ENCODE measurements at regions not wholly inside any gene's neighbourhood (a gene's known extent, or its start where the extent isn't known, plus 50 kb on each side); places are given as distances from the start of the nearest gene placed in this dataset.
"Not testable (repeated sequence)": the region's sequence is repeated elsewhere in the genome, so short reads cannot be mapped to it uniquely, and the experiment has no call there.

GRCh38 chr3:87674397-87675161 lies 384.2 kb downstream of the CGGBP1 start:
- ATAC-seq (replicated peaks in 6 of 8): no peak
- H3K4me1 ChIP-seq (replicated peaks in 1 of 2): no peaks in the 10 kb centered on the region
- no peak overlapping the region for H3K4me3 ChIP-seq
- H3K27ac ChIP-seq: no peak overlapping the region
- WGBS, 10 experiments: 42 to 100% (median 72%) methylated on average over 2 to 9 of the region's 9 CpGs; no CpG with 5 or more reads in 1 of the 10 experiments
- in situ Hi-C loops (cut with MboI; ENCODE audit: low pct_unique_long_range_greater_than_20kb in 2 of 9, low sequenced_read_pairs in 9 of 9, unreplicated experiment in 9 of 9): no loop called here

GRCh38 chr3:87673132-87673531 lies 385.7 kb downstream of the CGGBP1 start:
- no peak overlapping the region for H3K27ac ChIP-seq
- in situ Hi-C loops (cut with MboI; ENCODE audit: low pct_unique_long_range_greater_than_20kb in 2 of 9, low sequenced_read_pairs in 9 of 9, unreplicated experiment in 9 of 9): no loop called here
- no peaks in the 10 kb centered on the region for H3K4me1 ChIP-seq (replicated peaks in 1 of 2)
- WGBS, 10 experiments: 19 to 100% (median 86%) methylated on average over 2 to 4 of the region's 4 CpGs
- ATAC-seq (replicated peaks in 6 of 8): no peak
- no peak overlapping the region for H3K4me3 ChIP-seq

- Histone ChIP-seq H3K4me1 (replicated peaks in 1 of 2) (no peaks in the 10 kb centered on the region), H3K27ac (no peak overlapping the region), H3K4me3 (no peak overlapping the region)
- ATAC-seq (replicated peaks in 6 of 8): no peak
- 21 to 94% (median 90%) methylated on average over 2 of the region's 2 CpGs; no CpG with 5 or more reads in 5 of the 10 experiments for WGBS, 10 experiments
- in situ Hi-C loops (cut with MboI; ENCODE audit: low pct_unique_long_range_greater_than_20kb in 2 of 9, low sequenced_read_pairs in 9 of 9, unreplicated experiment in 9 of 9): no loop called here
Observed at GRCh38 chr3:87654184-87654583, 377.8 kb upstream of the POU1F1 start.

- WGBS, 10 experiments: 0 to 85% (median 83%) methylated on average over 1 to 3 of the region's 3 CpGs; no CpG with 5 or more reads in 7 of the 10 experiments
- H3K4me3 ChIP-seq; H3K4me1 ChIP-seq (replicated peaks in 1 of 2); H3K27ac ChIP-seq; ATAC-seq (replicated peaks in 6 of 8); in situ Hi-C loops (cut with MboI; ENCODE audit: low pct_unique_long_range_greater_than_20kb in 2 of 9, low sequenced_read_pairs in 9 of 9, unreplicated experiment in 9 of 9): not testable (repeated sequence)
Observed at GRCh38 chr3:87653138-87653537, 376.8 kb upstream of the POU1F1 start.

GRCh38 chr3:87634426-87634825 lies 358.0 kb upstream of the POU1F1 start:
- in situ Hi-C loops (cut with MboI; ENCODE audit: low pct_unique_long_range_greater_than_20kb in 2 of 9, low sequenced_read_pairs in 9 of 9, unreplicated experiment in 9 of 9): no loop called here
- 0 to 100% (median 60%) methylated on average over 1 of the region's 1 CpG; no CpG with 5 or more reads in 1 of the 10 experiments for WGBS, 10 experiments
- no peak overlapping the region for H3K4me3 ChIP-seq
- no peak for ATAC-seq (replicated peaks in 6 of 8)
- H3K27ac ChIP-seq: no peak overlapping the region
- H3K4me1 ChIP-seq (replicated peaks in 1 of 2): no peaks in the 10 kb centered on the region

DNA sequence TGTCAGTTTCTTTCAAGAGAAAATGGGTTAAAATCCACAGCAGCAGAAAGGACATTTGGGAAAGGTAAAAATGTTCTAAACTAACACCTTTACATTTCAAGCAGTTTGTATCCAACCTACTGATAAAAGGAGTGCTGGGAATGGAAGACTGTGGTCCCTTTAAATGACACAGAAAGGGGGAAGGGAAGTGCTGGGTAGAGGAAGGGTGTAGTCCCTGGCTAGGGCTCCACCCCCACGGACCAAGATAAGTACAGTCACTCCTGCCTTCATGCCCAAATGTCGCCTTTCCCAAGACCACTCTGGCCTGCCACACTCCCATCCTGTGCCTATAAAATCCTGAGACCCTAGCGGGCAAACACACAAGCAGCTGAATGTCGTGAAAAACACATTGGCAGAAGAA lies 350.9 kb upstream of the POU1F1 start:
- in situ Hi-C loops (cut with MboI; ENCODE audit: low pct_unique_long_range_greater_than_20kb in 2 of 9, low sequenced_read_pairs in 9 of 9, unreplicated experiment in 9 of 9): no loop called here
- no peaks in the 10 kb centered on the region for H3K4me1 ChIP-seq (replicated peaks in 1 of 2)
- no peak overlapping the region for H3K4me3 ChIP-seq
- ATAC-seq (replicated peaks in 6 of 8): no peak
- no peak overlapping the region for H3K27ac ChIP-seq
- WGBS, 10 experiments: 0 to 86% (median 40%) methylated on average over 1 to 3 of the region's 4 CpGs; no CpG with 5 or more reads in 1 of the 10 experiments

- in situ Hi-C loops (cut with MboI; ENCODE audit: low pct_unique_long_range_greater_than_20kb in 2 of 9, low sequenced_read_pairs in 9 of 9, unreplicated experiment in 9 of 9): no loop called here
- H3K4me1 ChIP-seq (replicated peaks in 1 of 2): no peaks in the 10 kb centered on the region
- WGBS, 10 experiments: 9 to 100% (median 100%) methylated on average over 1 of the region's 1 CpG; no CpG with 5 or more reads in 5 of the 10 experiments
- no peak overlapping the region for H3K4me3 ChIP-seq
- H3K27ac ChIP-seq: no peak overlapping the region
- peak in 6 of 8 experiments; percentile 46 to 100 (median 85) for ATAC-seq (replicated peaks in 6 of 8)
Observed at GRCh38 chr3:87626546-87626945, 350.2 kb upstream of the POU1F1 start.

DNA sequence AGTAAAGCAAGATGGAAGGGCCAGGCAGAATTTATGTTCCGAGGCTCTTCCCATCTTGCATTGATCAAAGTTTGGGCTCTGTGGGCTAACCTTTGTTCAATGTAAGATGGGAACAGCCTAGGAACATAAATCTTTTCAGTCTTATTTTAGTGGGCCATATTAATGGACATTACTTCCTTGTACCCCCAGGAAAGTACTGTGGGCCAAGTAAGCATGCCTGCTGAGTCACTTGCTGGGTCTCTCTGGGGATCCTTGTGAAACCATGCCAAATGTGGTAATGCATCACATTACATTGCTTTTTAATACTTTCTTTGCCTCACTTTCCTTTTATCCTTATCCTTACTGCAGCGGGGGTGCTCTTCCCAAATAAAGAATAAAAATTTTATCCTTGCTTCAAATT lies 349.5 kb upstream of the POU1F1 start:
- in situ Hi-C loops (cut with MboI; ENCODE audit: low pct_unique_long_range_greater_than_20kb in 2 of 9, low sequenced_read_pairs in 9 of 9, unreplicated experiment in 9 of 9): no loop called here
- WGBS, 10 experiments: 44 to 100% (median 83%) methylated on average over 1 to 2 of the region's 2 CpGs; no CpG with 5 or more reads in 2 of the 10 experiments
- ATAC-seq (replicated peaks in 6 of 8): no peak
- Histone ChIP-seq H3K4me3 (no peak overlapping the region), H3K27ac (no peak overlapping the region), H3K4me1 (replicated peaks in 1 of 2) (no peaks in the 10 kb centered on the region)

- H3K27ac ChIP-seq: no peak overlapping the region
- H3K4me1 ChIP-seq (replicated peaks in 1 of 2): no peaks in the 10 kb centered on the region
- WGBS, 10 experiments: 17 to 100% (median 71%) methylated on average over 1 to 2 of the region's 2 CpGs; no CpG with 5 or more reads in 1 of the 10 experiments
- ATAC-seq (replicated peaks in 6 of 8): no peak
- in situ Hi-C loops (cut with MboI; ENCODE audit: low pct_unique_long_range_greater_than_20kb in 2 of 9, low sequenced_read_pairs in 9 of 9, unreplicated experiment in 9 of 9): no loop called here
- H3K4me3 ChIP-seq: no peak overlapping the region
Observed at GRCh38 chr3:87624860-87625259, 348.5 kb upstream of the POU1F1 start.

DNA sequence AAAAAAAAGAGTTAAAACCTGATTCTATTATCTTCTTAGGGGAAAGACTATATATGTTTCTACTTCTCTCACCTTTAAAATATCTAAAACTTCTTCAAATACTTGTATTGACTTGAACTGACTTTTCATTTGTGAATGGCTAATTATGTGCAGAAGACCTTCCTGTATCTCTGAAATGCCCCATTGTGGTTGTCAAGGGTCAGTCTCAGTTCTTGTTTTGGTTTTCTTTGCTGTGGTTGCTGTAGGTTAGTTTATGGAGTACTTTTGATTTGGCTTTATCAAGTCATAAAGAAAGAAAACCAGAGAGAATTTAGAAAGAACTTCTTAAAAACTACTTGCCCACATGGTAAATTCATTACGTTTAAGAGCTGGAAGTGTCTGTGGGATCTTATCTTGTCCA lies 345.3 kb upstream of the POU1F1 start:
- 0 to 100% (median 71%) methylated on average over 1 of the region's 1 CpG; no CpG with 5 or more reads in 1 of the 10 experiments for WGBS, 10 experiments
- Histone ChIP-seq H3K4me3 (no peak overlapping the region), H3K4me1 (replicated peaks in 1 of 2) (no peaks in the 10 kb centered on the region), H3K27ac (no peak overlapping the region)
- ATAC-seq (replicated peaks in 6 of 8): no peak
- in situ Hi-C loops (cut with MboI; ENCODE audit: low pct_unique_long_range_greater_than_20kb in 2 of 9, low sequenced_read_pairs in 9 of 9, unreplicated experiment in 9 of 9): no loop called here

DNA sequence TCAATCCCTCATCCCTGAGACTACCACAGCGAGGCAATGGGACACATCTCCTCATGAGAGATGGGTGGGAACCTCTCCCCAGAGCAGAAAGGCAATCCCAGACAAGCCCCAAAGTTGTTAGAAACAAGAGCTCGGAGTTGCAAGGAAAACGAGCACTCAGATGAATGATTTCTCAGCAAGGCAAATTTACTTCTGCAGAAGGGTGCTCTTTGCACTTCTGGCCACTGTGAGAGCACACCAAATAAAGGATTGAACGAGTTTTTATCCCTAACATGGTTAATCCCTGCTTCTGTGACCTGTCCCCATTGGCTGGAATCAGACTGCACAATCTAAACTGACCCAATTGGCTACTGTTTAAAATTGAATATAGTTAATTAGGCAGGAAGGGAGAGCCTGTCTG lies 339.1 kb upstream of the POU1F1 start:
- Histone ChIP-seq H3K4me1 (replicated peaks in 1 of 2) (no peaks in the 10 kb centered on the region), H3K4me3 (no peak overlapping the region), H3K27ac (no peak overlapping the region)
- 0 to 80% (median 17%) methylated on average over 1 to 3 of the region's 4 CpGs; no CpG with 5 or more reads in 5 of the 10 experiments for WGBS, 10 experiments
- in situ Hi-C loops (cut with MboI; ENCODE audit: low pct_unique_long_range_greater_than_20kb in 2 of 9, low sequenced_read_pairs in 9 of 9, unreplicated experiment in 9 of 9): no loop called here
- ATAC-seq (replicated peaks in 6 of 8): no peak

DNA sequence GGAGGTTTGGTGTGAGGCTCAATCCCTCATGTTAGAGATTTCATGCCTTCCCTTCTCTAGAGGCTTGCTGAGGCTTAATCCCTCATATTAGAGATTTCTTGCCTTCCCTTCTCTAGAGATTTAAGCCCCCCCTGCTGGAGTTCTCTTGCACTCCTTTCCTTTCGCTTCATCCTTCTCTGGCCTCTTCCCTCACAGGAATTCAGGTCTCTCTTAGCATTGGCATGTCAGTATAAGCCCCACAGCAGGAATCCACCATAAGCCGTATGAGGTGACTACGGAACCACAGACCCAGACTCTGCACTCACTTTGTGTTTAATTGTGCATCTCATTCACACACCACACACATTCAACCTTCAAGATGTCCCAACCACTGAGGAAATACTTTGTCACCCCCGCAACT lies 338.6 kb upstream of the POU1F1 start:
- Histone ChIP-seq H3K27ac (no peak overlapping the region), H3K4me3 (no peak overlapping the region), H3K4me1 (replicated peaks in 1 of 2) (no peaks in the 10 kb centered on the region)
- in situ Hi-C loops (cut with MboI; ENCODE audit: low pct_unique_long_range_greater_than_20kb in 2 of 9, low sequenced_read_pairs in 9 of 9, unreplicated experiment in 9 of 9): no loop called here
- 40 to 100% (median 92%) methylated on average over 1 to 4 of the region's 4 CpGs; no CpG with 5 or more reads in 3 of the 10 experiments for WGBS, 10 experiments
- no peak for ATAC-seq (replicated peaks in 6 of 8)

DNA sequence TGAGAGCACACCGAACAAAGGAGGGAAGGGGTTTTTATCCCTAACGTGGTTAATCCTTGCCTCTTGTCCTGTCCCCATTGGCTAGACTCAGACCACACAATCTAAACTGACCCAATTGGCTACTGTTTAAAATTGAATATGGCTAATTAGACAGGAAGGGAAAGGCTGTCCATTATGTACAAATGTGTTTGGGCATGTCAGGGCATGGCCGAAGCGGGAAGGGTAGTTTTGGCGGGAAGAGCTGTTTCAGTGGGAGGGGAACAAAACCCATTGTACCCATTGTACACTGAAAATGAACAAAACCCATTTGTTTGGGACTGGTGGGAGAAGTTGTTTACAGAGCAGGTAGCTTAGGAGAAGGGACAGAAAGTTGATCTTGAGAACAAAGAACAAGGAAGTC lies 330.9 kb upstream of the POU1F1 start:
- in situ Hi-C loops (cut with MboI; ENCODE audit: low pct_unique_long_range_greater_than_20kb in 2 of 9, low sequenced_read_pairs in 9 of 9, unreplicated experiment in 9 of 9): no loop called here
- no peak for ATAC-seq (replicated peaks in 6 of 8)
- Histone ChIP-seq H3K4me1 (replicated peaks in 1 of 2) (no peaks in the 10 kb centered on the region), H3K27ac (no peak overlapping the region), H3K4me3 (no peak overlapping the region)
- 0 to 100% (median 83%) methylated on average over 2 to 5 of the region's 5 CpGs; no CpG with 5 or more reads in 3 of the 10 experiments for WGBS, 10 experiments

- peak in 1 of 8 experiments; percentile 16 for ATAC-seq (replicated peaks in 6 of 8)
- in situ Hi-C loops (cut with MboI; ENCODE audit: low pct_unique_long_range_greater_than_20kb in 2 of 9, low sequenced_read_pairs in 9 of 9, unreplicated experiment in 9 of 9): no loop called here
- Histone ChIP-seq H3K4me3 (no peak overlapping the region), H3K27ac (no peak overlapping the region), H3K4me1 (replicated peaks in 1 of 2) (no peaks in the 10 kb centered on the region)
- WGBS, 10 experiments: 11 to 100% (median 60%) methylated on average over 1 to 4 of the region's 4 CpGs
Observed at GRCh38 chr3:87595798-87596197, 319.4 kb upstream of the POU1F1 start.
